ENCODE measurements at regions not wholly inside any gene's neighbourhood (a gene's known extent, or its start where the extent isn't known, plus 50 kb on each side); places are given as distances from the start of the nearest gene placed in this dataset.

GRCh38 chr14:106207316-106207715, 680.9 kb downstream of the TMEM121 start:
- DNase-seq (ENCODE audit: low read depth in 1 of 2, low spot score in 2 of 2): no peak
- FAIRE-seq: no peak
- peaks cover 65 to 92% of the 10 kb centered on the region in 2 experiments for H3K9me3 ChIP-seq (ENCODE audit: insufficient read depth in 2 of 2, low read depth in 1 of 2, low read length in 1 of 2)
- ChIA-PET POLR2A (ENCODE audit: partially characterized antibody) (no interaction called here), CTCF (ENCODE audit: partially characterized antibody) (interaction anchor here (0.5 kb wide), 1 partner anchor 89 kb away, joined by 3 read pairs; no protein-coding TSS in a partner anchor)
- no peak overlapping the region for H4K8ac ChIP-seq (ENCODE audit: extremely low read depth, insufficient read depth, low read length)
- no peak overlapping the region for H2BK15ac ChIP-seq (ENCODE audit: low read length)
- no peaks in the 10 kb centered on the region for H3K4me1 ChIP-seq (replicated peaks in 1 of 4; ENCODE audit: control insufficient read depth in 3 of 4, insufficient read depth in 4 of 4, low read length in 3 of 4)
- no peaks in the 10 kb centered on the region for H3K36me3 ChIP-seq (ENCODE audit: control insufficient read depth in 2 of 4, insufficient read depth in 4 of 4, low read length in 3 of 4)
- H2BK5ac ChIP-seq (ENCODE audit: low read depth, low read length): no peak overlapping the region
- H3K4me2 ChIP-seq (ENCODE audit: insufficient read depth in 1 of 2, low read depth in 2 of 2, low read length in 2 of 2): no peak overlapping the region
- H3K23me2 ChIP-seq (ENCODE audit: low read depth, low read length): no peaks in the 10 kb centered on the region
- no peak overlapping the region for H3K18ac ChIP-seq (ENCODE audit: extremely low read depth, low read length)
- no peak overlapping the region for H2AFZ ChIP-seq (ENCODE audit: low read length)
- no peak overlapping the region for H3K14ac ChIP-seq (ENCODE audit: insufficient read length)
- H2BK120ac ChIP-seq (replicated peaks; ENCODE audit: low read depth, low read length): no peak overlapping the region
- WGBS, 2 experiments (ENCODE audit: extremely low coverage in 1 of 2, insufficient coverage in 1 of 2, insufficient read length in 1 of 2, insufficient replicate concordance in 2 of 2, low coverage in 1 of 2, low lambda C conversion rate in 2 of 2, missing lambda C conversion rate in 1 of 2): 69% methylated on average over 1 of the region's 1 CpG; no CpG with 5 or more reads in 1 of the 2 experiments
- H3K27ac ChIP-seq (ENCODE audit: low read depth, low read length): no peak overlapping the region
- H2BK12ac ChIP-seq (ENCODE audit: low read depth, low read length): no peak overlapping the region
- no peaks in the 10 kb centered on the region for H3K79me2 ChIP-seq (ENCODE audit: control insufficient read depth in 1 of 2, insufficient read depth in 2 of 2, low read length in 2 of 2)
- no peak overlapping the region for H2AK5ac ChIP-seq (ENCODE audit: low read depth, low read length)
- no peaks in the 10 kb centered on the region for H3K79me1 ChIP-seq (ENCODE audit: low read depth, low read length)
- no peaks in the 10 kb centered on the region for H4K20me1 ChIP-seq (replicated peaks in 1 of 2; ENCODE audit: control insufficient read depth in 1 of 2, insufficient read depth in 2 of 2, low read length in 2 of 2)
- no peak overlapping the region for H3K9ac ChIP-seq (replicated peaks in 1 of 4; ENCODE audit: extremely low read depth in 1 of 4, low read depth in 3 of 4, low read length in 3 of 4)
- no peak overlapping the region for H3K23ac ChIP-seq (ENCODE audit: insufficient read length)
- no peaks in the 10 kb centered on the region for H3K27me3 ChIP-seq (replicated peaks in 1 of 4; ENCODE audit: control insufficient read depth in 3 of 4, extremely low read depth in 1 of 4, insufficient read depth in 3 of 4, low read length in 3 of 4)
- H2BK20ac ChIP-seq (ENCODE audit: low read length): no peak overlapping the region
- H4K5ac ChIP-seq (ENCODE audit: insufficient read length, low read depth, low read length): no peak overlapping the region
- no peak overlapping the region for H3K4ac ChIP-seq (replicated peaks; ENCODE audit: insufficient read length, low read depth, low read length)
- no peak overlapping the region for H3K56ac ChIP-seq (replicated peaks; ENCODE audit: insufficient read length, low read depth, low read length)
- no peak overlapping the region for H3K4me3 ChIP-seq (ENCODE audit: extremely low read depth in 1 of 4, insufficient read depth in 2 of 4, low read depth in 3 of 4, low read length in 4 of 4)
- H4K91ac ChIP-seq (replicated peaks; ENCODE audit: insufficient read length, low read length): no peak overlapping the region
- TF ChIP-seq CHD1 (IDR thresholded peaks at IDR 0.05; ENCODE audit: low read depth, low read length): no peak
- TF ChIP-seq SUZ12 (IDR thresholded peaks at IDR 0.05; ENCODE audit: low read length): no peak
- TF ChIP-seq TBP (IDR thresholded peaks at IDR 0.05; ENCODE audit: low read depth, low read length): no peak
- no peak for TF ChIP-seq TAF7 (optimal IDR thresholded peaks at IDR 0.05; ENCODE audit: borderline replicate concordance, low read depth, low read length)
- no peak for TF ChIP-seq KDM5A (IDR thresholded peaks at IDR 0.05; ENCODE audit: low read length)
- TF ChIP-seq SAP30 (IDR thresholded peaks at IDR 0.05; ENCODE audit: insufficient read depth, insufficient replicate concordance, low read length): no peak
- TF ChIP-seq KDM1A (IDR thresholded peaks at IDR 0.05; ENCODE audit: borderline replicate concordance, low read length): no peak
- no peak for TF ChIP-seq GTF2F1 (IDR thresholded peaks at IDR 0.05; ENCODE audit: borderline replicate concordance, low read depth, low read length)
- TF ChIP-seq PHF8 (conservative IDR thresholded peaks at IDR 0.05; ENCODE audit: low read depth, low read length): no peak
- no peak for TF ChIP-seq RXRA (IDR thresholded peaks at IDR 0.05; ENCODE audit: insufficient read depth, low read depth, low read length)
- TF ChIP-seq SIN3A (conservative IDR thresholded peaks at IDR 0.05 in 1 of 2, IDR thresholded peaks at IDR 0.05 in 1 of 2; ENCODE audit: low read depth in 1 of 2, low read length in 2 of 2): no peak
- no peak for TF ChIP-seq SP1 (IDR thresholded peaks at IDR 0.05; ENCODE audit: low read depth, low read length)
- TF ChIP-seq TAF1 (IDR thresholded peaks at IDR 0.05; ENCODE audit: low read depth, low read length): no peak
- TF ChIP-seq CHD2 (IDR thresholded peaks at IDR 0.05; ENCODE audit: low read length): no peak

Data from H1 (cell line).